Ovary (tissue), 7 donors: ENCODE measurements at regions not wholly inside any gene's neighbourhood (a gene's known extent, or its start where the extent isn't known, plus 50 kb on each side); places are given as distances from the start of the nearest gene placed in this dataset.

Source experiments
- DNase-seq, 5 donors: peaks; one replicate each; pipeline ENCODE4 v3.0.0-alpha.2; 2019 to 2020
- H3K27ac ChIP-seq, 2 donors: fragments of 200-600 bp; one replicate each; pipeline versions ENCODE4 v1.5.1 to v1.8.0; 2019 to 2022
- H3K27me3 ChIP-seq: fragments of 200-600 bp; one replicate; pipeline ENCODE4 v1.8.0; 2022
- H3K36me3 ChIP-seq: fragments of 200-600 bp; sonication (generic); one replicate; pipeline ENCODE4 v1.5.1; 2019
- H3K4me1 ChIP-seq: one replicate; pipeline ENCODE4 v1.8.1; 2013; ENCODE audit warnings: mild to moderate bottlenecking, moderate library complexity; ENCODE audit not compliant: insufficient read depth
- H3K4me3 ChIP-seq: fragments of 200-600 bp; sonication (generic); one replicate; pipeline ENCODE4 v1.5.1; 2017
- H3K9me3 ChIP-seq, 2 donors: fragments of 200-600 bp in 1 of 2; sonication (generic) in 1 of 2; one replicate each; pipeline versions ENCODE4 v1.5.1 to v1.8.1; 2013 to 2019; ENCODE audit warnings: mild to moderate bottlenecking in 1 of 2, moderate library complexity in 1 of 2
- CTCF ChIP-seq, 3 donors: fragments of 450-650 bp in 2 of 3; fragments of 200-600 bp in 1 of 3; IDR thresholded peaks; one replicate each; pipeline versions ENCODE4 v1.5.1 to v1.8.0; 2016 to 2022; ENCODE audit warnings: antibody characterized with exemption in 3 of 3, mild to moderate bottlenecking in 1 of 3
- EP300 ChIP-seq: sonication (generic); formaldehyde crosslinking; IDR thresholded peaks from one replicate; pipeline ENCODE4 v1.6.1; 2017; ENCODE audit warnings: antibody characterized with exemption
- POLR2A ChIP-seq: fragments of 450-650 bp; IDR thresholded peaks from one replicate; pipeline ENCODE4 v1.6.1; 2017; ENCODE audit warnings: antibody characterized with exemption, mild to moderate bottlenecking, moderate library complexity
- WGBS, 3 donors: extraction: QIAGEN DNeasy Blood & Tissue Kit in 1 of 3; methylation state at CpG; one replicate each; pipeline versions ENCODE4 v1.1.5 to v1.1.7; 2013 to 2017; 5-methylcytosine and 5-hydroxymethylcytosine counted together
- intact Hi-C, 4 donors: fragments of 100-400 bp; cut with DNase I; formaldehyde crosslinking; loops; one replicate each; pipeline versions ENCODE4 v1.11.0 to v1.15.1; 2022 to 2023
- donor health status: DM: no; HTN: no; CAD: no; lungs with moderate emphysema.
- donor health status: DM: no; HTN: no; CAD: no.
- donor health status: Bipolar disorder and iron deficiency.
- donor health status: DM: no; HTN: no; CAD: no.
- donor health status: DM: yes; HTN: yes; CAD: no.

DNA sequence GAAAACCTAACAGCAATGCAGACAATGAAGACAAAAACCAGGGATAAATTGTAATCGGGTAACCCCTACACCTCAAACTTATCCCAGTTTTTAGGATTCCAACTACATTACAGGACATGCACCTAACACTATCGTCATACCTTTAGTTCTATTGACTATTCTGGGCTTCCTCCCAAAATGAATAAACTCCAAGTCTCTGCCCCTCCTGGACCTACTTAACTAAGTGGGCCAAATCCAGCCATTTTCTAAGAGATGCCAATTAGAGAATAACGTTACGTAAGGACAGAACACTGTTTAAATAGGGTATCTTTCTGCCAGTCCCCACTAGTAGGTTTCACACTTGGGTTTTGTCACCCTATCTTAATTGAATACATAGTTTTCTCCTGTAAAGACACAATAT lies 253.1 kb upstream of the MKLN1 start:
- H3K9me3 ChIP-seq, result no peaks in the 10 kb centered on the region
- TF ChIP-seq POLR2A (no peak), CTCF (IDR thresholded peaks at IDR 0.05) (no peak), EP300 (no peak)
- no peak overlapping the region for H3K27ac ChIP-seq
- DNase-seq, result no peak
- no peak overlapping the region for H3K4me3 ChIP-seq
- H3K36me3 ChIP-seq, result no peaks in the 10 kb centered on the region
- WGBS, 3 donors, result 26 to 50% (median 32%) methylated on average over 4 of the region's 4 CpGs
- H3K27me3 ChIP-seq, result no peaks in the 10 kb centered on the region
- intact Hi-C loops, result loop anchor here in 2 of 4 donors (10.0 kb wide), 2 partner anchors 350 to 430 kb away; no protein-coding TSS in a partner anchor
- H3K4me1 ChIP-seq, result peaks cover 25% of the 10 kb centered on the region

DNA sequence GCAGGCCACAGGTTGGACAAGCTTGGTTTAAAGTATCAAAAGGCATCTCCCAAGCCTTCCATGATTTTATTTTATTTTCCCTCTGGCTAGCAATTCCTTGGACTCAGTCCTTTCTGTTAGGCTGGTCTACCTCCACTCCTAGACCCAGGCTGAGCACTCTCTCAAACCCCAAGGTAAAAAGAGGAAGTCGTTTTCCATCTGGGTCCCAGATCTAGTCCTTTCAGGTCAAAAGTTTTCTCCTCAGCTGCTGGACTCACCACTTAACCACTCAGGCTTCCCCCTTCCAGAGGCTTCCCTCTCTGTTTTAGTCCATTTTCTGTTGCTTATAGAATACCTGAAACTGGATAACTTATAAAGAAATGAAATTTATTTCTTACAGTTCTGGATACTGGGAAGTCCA lies 252.3 kb upstream of the MKLN1 start:
- Histone ChIP-seq H3K27me3 (no peaks in the 10 kb centered on the region), H3K9me3 (no peaks in the 10 kb centered on the region), H3K4me3 (no peak overlapping the region), H3K36me3 (no peaks in the 10 kb centered on the region), H3K27ac (no peak overlapping the region), H3K4me1 (peaks cover 23% of the 10 kb centered on the region)
- DNase-seq, result no peak
- TF ChIP-seq POLR2A (no peak), EP300 (no peak), CTCF (IDR thresholded peaks at IDR 0.05) (no peak)
- 61 to 81% (median 71%) methylated on average over 1 of the region's 1 CpG for WGBS, 3 donors
- intact Hi-C loops, result loop anchor here in 2 of 4 donors (10.0 kb wide), 2 partner anchors 349 to 429 kb away; no protein-coding TSS in a partner anchor

GRCh38 chr7:131076032-131076431 lies 251.6 kb upstream of the MKLN1 start:
- H3K4me3 ChIP-seq, result no peak overlapping the region
- WGBS, 3 donors, result 46 to 69% (median 62%) methylated on average over 3 of the region's 3 CpGs
- peaks cover 27% of the 10 kb centered on the region for H3K4me1 ChIP-seq
- no peaks in the 10 kb centered on the region for H3K9me3 ChIP-seq
- no peak for DNase-seq
- peak overlapping the region in 1 of 2 donors; percentile 52 for H3K27ac ChIP-seq
- TF ChIP-seq POLR2A (no peak), EP300 (no peak), CTCF (IDR thresholded peaks at IDR 0.05) (no peak)
- no peaks in the 10 kb centered on the region for H3K36me3 ChIP-seq
- intact Hi-C loops, result loop anchor here in 2 of 4 donors (10.0 kb wide), 2 partner anchors 349 to 429 kb away; no protein-coding TSS in a partner anchor
- no peaks in the 10 kb centered on the region for H3K27me3 ChIP-seq

GRCh38 chr7:131076711-131077181 lies 250.9 kb upstream of the MKLN1 start:
- peaks cover 28% of the 10 kb centered on the region for H3K4me1 ChIP-seq
- no peaks in the 10 kb centered on the region for H3K27me3 ChIP-seq
- no peaks in the 10 kb centered on the region for H3K9me3 ChIP-seq
- TF ChIP-seq POLR2A (no peak), CTCF (IDR thresholded peaks at IDR 0.05) (no peak), EP300 (no peak)
- peak overlapping the region in 1 of 2 donors; percentile 52 for H3K27ac ChIP-seq
- H3K4me3 ChIP-seq, result no peak overlapping the region
- intact Hi-C loops, result loop anchor here in 2 of 4 donors (10.0 kb wide), 2 partner anchors 348 to 428 kb away; no protein-coding TSS in a partner anchor
- H3K36me3 ChIP-seq, result no peaks in the 10 kb centered on the region
- WGBS, 3 donors, result 12 to 19% (median 13%) methylated on average over 4 of the region's 4 CpGs
- no peak for DNase-seq
